ENCODE measurements at regions not wholly inside any gene's neighbourhood (a gene's known extent, or its start where the extent isn't known, plus 50 kb on each side); places are given as distances from the start of the nearest gene placed in this dataset.
"Not testable (repeated sequence)": the region's sequence is repeated elsewhere in the genome, so short reads cannot be mapped to it uniquely, and the experiment has no call there.

- Histone ChIP-seq H3K9me3 (no peaks in the 10 kb centered on the region), H3K4me3 (replicated peaks in 1 of 3) (no peak overlapping the region), H3K27me3 (no peaks in the 10 kb centered on the region), H3K27ac (no peak overlapping the region), H3K36me3 (no peaks in the 10 kb centered on the region), H3K4me1 (no peaks in the 10 kb centered on the region)
- DNase-seq, result no peak
- intact Hi-C loops (cut with DNase I), result no loop called here
- TF ChIP-seq POLR2A (IDR thresholded peaks at IDR 0.05) (no peak), CTCF (IDR thresholded peaks at IDR 0.05) (no peak)
- WGBS, 2 donors, result 96 to 97% methylated on average over 4 of the region's 4 CpGs
Observed at GRCh38 chr6:137810554-137811120, 56.4 kb upstream of the TNFAIP3 start.

GRCh38 chr6:137811121-137811915, 55.7 kb upstream of the TNFAIP3 start:
- intact Hi-C loops (cut with DNase I), result no loop called here
- no peak overlapping the region for H3K4me3 ChIP-seq (replicated peaks in 1 of 3)
- peak; percentile 37 to 49 for DNase-seq

GRCh38 chr6:137811916-137812553, 55.0 kb upstream of the TNFAIP3 start:
- Histone ChIP-seq H3K4me1 (no peaks in the 10 kb centered on the region), H3K4me3 (replicated peaks in 1 of 3) (no peak overlapping the region), H3K27me3 (no peaks in the 10 kb centered on the region), H3K27ac (no peak overlapping the region), H3K9me3 (no peaks in the 10 kb centered on the region), H3K36me3 (no peaks in the 10 kb centered on the region)
- DNase-seq, result no peak
- no peak for TF ChIP-seq CTCF (IDR thresholded peaks at IDR 0.05)
- no peak for TF ChIP-seq POLR2A (IDR thresholded peaks at IDR 0.05)
- 74 to 81% methylated on average over 6 of the region's 6 CpGs for WGBS, 2 donors
- intact Hi-C loops (cut with DNase I), result no loop called here

More at GRCh38 chr6:137811121-137811915, 55.7 kb upstream of the TNFAIP3 start:
- Histone ChIP-seq H3K27me3 (no peaks in the 10 kb centered on the region), H3K4me1 (no peaks in the 10 kb centered on the region), H3K27ac (no peak overlapping the region), H3K9me3 (no peaks in the 10 kb centered on the region), H3K36me3 (no peaks in the 10 kb centered on the region)
- WGBS, 2 donors, result 49 to 60% methylated on average over 13 of the region's 13 CpGs
- TF ChIP-seq CTCF (IDR thresholded peaks at IDR 0.05) (no peak), POLR2A (IDR thresholded peaks at IDR 0.05) (no peak)

GRCh38 chr6:137813308-137813970, 53.6 kb upstream of the TNFAIP3 start:
- intact Hi-C loops (cut with DNase I), result no loop called here
- Histone ChIP-seq H3K27me3 (no peaks in the 10 kb centered on the region), H3K27ac (no peak overlapping the region), H3K4me3 (replicated peaks in 1 of 3) (no peak overlapping the region), H3K9me3 (no peaks in the 10 kb centered on the region), H3K4me1 (no peaks in the 10 kb centered on the region), H3K36me3 (no peaks in the 10 kb centered on the region)
- DNase-seq, result no peak
- TF ChIP-seq POLR2A (IDR thresholded peaks at IDR 0.05) (no peak), CTCF (IDR thresholded peaks at IDR 0.05) (no peak)
- WGBS, 2 donors, result 87 to 89% methylated on average over 4 of the region's 4 CpGs

- intact Hi-C loops (cut with DNase I); H3K4me1 ChIP-seq; H3K27ac ChIP-seq; H3K4me3 ChIP-seq (replicated peaks in 1 of 3); H3K27me3 ChIP-seq; H3K9me3 ChIP-seq; DNase-seq; H3K36me3 ChIP-seq: not testable (repeated sequence)
- 97 to 99% methylated on average over 3 of the region's 3 CpGs for WGBS, 2 donors
Observed at GRCh38 chr6:137814030-137814429, 53.0 kb upstream of the TNFAIP3 start.
